ENCODE measurements at regions not wholly inside any gene's neighbourhood (a gene's known extent, or its start where the extent isn't known, plus 50 kb on each side); places are given as distances from the start of the nearest gene placed in this dataset.

DNA sequence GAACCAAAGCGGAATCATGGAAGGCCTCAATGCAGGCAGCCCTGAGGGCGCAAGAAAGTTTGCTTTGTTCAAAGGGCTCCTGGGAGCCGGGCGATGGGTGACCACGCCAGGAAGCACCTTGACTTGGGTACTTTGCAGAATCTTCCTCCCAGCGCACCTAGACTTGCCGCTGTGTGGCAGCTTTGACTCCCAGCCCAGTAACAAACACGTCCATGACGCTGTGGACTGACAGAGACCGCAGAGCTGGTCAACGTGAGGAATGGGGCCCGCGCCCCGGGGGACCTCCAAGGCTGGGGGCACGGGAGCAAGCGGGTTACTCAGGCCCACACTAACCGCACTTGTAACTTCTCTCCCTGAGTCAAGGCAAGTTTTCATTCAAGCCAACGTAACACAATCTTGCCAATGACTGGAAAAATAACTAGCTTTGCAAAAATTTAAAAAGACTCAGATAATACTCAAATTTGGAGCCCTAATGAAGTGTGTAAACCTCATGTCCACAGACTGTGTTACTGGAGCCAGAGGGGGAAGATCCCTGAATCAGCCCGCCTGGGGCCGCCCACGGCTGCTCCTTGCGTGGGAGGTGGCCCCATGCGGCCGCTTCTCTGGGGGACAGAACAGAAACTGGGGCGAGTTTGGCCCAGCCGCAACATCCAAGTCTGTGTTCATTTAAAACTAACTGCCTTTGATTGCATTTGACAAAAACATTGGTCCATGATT, 130.8 kb downstream of the DNAJB6 start:
- DNase-seq, result peak; percentile 62

DNA sequence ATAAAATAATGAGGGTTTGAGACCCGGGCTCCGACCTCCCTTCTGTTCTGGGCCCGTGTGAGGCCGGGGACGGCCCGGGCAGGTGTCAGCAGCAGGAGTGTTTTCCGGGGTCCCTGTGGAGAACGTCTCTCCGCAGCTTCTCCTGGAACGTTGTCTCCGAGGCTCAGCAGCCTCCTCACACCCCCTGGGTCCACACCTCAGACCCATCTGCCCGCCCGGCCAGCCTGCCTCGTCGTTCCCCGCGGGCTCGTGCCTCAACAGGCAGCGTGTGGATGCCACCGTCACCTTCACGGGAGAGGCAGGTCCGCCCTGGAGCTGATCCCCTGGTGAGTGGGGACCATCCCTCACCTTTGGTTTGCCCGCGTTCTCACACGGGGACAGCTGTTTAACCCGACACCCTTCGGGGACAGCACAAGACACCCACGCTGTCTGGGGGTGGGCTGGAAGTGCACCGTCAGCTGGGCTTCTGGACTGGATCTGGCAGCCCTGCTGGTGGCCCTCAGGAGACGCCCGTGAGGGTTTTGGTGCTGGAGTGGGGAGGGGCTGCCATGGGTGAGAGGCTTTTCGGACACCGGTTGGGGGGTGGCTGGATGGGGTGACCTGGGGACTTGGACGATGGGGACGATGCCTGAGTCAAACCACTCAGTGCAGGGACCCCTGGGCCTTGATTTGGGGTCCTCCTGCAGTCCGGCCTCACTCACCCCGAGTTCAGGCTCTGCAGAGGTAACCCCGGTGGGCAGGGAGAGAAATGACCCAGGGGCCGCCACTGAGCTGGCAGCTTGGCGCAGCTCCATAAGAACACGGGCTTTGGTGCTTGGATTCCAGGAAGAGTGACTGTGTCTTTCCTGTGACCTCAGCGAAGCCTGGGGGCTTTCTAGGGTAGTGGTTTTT, 131.7 kb downstream of the DNAJB6 start:
- DNase-seq, result peak; percentile 58

DNA sequence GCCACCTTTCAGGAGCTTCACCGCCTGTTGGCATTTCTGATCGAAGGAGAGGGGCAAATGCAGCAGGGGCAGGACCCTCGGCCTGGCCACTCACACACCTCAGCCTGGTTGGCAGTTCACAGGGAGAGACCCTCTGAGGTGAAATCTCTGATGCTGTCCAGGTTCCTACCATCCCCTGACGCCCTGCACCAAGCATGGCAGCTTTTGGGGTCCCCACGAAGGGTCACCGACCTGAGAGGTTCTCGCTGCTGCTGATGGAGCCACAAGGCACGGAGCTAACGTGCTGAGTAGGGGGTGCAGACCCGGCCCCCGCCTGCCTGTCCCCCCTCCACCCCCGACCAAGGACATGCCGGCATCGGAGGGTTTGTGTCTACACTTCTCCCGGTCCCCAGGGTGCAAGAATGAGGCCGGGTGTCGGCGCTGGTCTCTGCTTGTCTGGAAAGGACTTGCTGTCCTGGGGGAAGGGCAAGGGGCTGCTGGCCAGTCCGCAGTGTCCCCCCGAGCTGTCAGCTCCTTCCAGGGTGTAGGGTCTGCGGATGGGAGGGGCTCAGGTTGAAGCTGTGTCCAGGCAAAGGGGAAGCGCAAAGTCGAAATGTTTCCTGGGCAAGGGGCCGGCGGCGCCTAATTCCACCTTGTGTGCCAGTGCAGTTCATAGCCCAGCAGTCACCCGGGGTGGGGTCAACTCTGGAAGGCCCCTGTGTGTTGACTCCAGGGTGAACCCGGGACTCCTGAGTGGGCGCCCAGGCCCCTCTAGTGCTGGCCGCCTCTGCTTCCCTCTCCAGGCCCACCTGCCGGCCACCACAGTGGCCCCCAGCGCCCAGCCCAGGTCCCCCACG, 132.6 kb downstream of the DNAJB6 start:
- DNase-seq, result no peak

DNA sequence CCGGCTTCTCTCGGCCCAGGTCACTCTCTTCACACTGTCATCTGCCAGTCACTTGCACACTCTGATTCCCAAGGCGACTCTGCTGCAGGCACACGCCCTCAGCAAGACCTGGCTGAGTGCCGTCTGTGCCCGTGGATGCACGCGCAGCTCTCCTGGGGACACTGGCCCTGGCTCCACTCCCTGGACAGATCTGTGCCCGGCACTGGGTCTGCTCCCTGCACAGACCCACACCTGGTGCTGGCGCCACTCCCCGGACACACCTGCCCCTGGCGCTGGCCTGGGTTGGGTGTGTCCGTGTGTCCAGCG, 133.2 kb downstream of the DNAJB6 start:
- DNase-seq, result no peak

GRCh38 chr7:157470701-157471131, 133.9 kb downstream of the DNAJB6 start:
- no peak for DNase-seq

- DNase-seq, result no peak
Measured at GRCh38 chr7:157471259-157472125, 134.7 kb downstream of the DNAJB6 start.

DNA sequence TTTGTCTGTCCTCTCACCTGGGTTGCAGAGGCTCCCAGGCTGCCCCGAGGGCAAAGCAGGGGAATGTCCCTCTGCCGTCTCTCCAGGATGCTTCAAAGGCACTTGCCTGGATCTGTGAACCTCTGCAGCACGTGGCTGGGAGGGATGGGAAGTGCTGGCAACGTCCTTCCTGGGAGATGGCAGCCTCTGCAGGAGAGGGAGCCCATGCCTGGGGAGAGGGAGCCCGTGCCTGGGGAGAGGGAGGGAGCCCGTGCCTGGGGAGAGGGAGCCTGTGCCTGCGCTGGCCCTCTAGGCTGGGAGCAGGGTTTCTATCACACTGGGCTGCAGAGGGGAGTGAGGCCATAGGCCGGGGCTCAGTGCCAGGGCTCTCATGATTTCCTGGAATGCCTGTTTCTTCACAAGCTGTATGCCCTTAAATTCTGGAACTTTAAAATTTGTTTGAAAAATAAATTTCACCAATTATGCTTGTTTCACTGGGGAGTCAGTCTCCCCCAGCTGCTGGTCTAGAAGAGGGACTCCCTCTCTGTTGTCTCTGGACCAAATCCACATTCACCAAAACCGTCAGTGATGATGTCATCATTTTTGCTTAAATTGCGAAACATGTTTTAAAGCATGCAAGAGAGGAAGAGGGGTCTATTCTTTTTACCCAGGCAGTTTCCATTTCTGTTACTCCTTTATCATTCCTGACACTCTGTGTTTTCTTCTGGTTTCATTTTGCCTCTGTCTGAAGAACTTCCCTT, 135.7 kb downstream of the DNAJB6 start:
- no peak for DNase-seq

DNA sequence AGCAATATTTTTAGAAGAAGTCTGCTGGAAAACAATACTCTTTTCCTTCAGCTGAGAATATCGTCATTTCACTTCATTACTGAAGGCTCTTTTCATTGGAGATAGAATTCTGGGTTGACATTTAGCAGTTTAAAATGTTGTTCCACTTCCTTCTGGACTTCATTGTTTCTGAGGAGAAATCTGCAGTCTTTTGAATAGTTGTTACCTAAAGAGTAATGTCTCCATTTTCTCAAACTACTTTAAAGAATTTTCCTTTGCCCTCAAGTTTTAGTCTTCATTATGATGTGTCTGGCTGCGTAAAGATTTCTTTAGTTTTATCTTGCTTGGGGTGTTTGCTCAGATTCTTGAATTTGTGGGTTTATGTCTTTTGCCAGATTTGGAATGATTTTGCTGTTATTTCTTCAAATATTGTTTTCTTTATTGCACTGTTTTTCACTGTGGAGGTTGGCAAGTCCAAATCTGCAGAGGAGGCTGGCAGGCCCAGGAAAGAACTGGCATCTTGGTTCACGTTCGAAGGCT, 136.3 kb downstream of the DNAJB6 start:
- DNase-seq, result no peak

GRCh38 chr7:157474685-157475084, 137.9 kb downstream of the DNAJB6 start:
- peak; percentile 69 for DNase-seq

DNA sequence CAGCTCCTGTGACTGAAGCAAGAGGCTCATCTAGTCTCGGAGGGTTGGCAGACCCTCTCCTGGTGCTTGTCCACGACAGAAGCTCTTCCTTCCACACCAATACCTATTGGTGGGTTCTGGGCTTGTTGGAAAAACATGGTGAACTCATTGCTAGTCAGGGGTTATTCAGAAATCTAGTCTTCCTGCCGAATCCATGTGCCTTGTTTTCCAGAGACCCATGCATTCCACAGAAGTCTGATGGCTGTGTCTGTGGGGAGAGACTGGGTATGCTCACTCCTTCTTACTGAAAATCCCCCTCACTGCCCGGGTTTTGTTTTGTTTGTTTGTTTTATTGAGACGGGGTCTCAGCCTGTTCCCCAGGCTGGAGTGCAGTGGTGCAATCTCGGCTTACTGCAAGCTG, 138.3 kb downstream of the DNAJB6 start:
- DNase-seq, result no peak

DNA sequence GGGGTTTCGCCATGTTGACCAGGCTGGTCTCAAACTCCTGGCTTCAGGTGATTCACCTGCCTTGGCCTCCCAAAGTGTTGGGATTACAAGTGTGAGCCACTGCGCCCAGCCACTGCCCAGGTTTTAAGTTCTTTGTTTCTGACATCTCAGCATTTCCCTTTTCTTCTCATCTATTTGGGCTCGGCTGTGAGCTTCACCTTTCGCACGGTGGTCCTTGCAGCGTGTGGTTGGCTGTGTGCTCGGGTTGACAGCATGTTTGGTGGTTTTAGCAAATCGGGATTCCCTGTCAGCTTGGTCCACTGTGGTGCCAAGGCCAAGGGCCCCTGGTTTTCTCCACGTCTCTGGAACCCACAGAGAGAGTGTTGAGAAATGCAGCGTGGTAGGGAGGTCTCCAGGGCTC, 138.8 kb downstream of the DNAJB6 start:
- DNase-seq, result peak; percentile 25

DNA sequence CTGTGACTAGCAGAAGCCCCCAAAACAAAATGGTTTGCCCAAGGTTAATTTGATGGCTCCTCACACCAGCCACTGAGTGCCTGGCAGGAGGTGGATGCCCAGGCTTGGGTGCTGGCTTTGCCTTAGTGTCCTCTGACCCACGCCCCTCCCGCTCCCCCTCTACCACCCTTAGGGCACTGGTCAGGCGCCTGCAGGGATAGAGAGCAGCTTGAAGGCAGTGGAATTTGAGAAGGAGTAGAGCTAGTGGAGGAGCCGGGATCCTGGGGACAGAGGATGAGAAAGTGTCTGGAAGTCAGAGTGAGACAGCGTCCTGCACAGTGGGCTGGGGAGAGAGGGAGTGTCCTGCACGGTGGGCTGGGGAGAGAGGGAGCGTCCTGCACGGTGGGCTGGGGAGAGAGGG, 139.4 kb downstream of the DNAJB6 start:
- DNase-seq, result peak; percentile 24

- DNase-seq, result peak; percentile 52
Measured at GRCh38 chr7:157476654-157477549, 140.1 kb downstream of the DNAJB6 start.

- DNase-seq, result peak; percentile 75
Measured at GRCh38 chr7:157477550-157478212, 140.9 kb downstream of the DNAJB6 start.

DNA sequence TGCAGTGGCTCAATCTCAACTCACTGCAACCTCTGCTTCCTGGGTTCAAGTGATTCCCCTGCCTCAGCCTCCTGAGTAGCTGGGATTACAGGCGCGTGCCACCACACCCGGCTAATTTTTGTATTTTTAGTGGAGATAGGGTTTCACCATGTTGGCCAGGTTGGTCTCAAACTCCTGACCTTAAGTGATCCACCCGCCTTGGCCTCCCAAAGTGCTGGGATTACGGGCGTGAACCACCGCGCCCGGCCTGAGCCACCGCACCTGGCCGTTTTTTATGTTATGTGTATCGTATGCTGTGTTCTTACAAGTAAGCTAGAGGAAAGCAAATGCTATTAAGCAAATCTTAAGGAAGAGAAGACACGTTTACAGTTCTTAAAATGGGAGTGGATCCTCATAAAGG, 141.8 kb downstream of the DNAJB6 start:
- DNase-seq, result peak; percentile 57

DNA sequence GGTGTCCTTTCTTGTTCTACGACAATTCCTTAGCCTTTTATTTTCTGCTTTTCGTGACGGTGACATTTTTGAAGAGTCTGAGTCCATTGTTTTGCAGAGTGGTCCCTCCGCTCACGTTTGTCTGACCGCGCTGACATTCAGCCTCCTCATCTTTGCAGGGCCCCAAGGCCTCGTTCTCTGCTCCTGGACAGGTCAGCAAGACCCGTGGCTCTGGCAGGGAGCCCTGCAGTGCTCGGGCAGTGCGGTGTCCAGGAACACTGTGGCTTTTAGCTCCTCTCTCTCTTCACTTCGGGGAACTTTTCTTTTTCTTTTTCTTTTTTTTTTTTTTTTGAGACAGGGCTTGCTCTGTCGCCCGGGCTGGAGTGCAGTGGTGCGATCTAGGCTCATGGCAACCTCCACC, 142.5 kb downstream of the DNAJB6 start:
- peak; percentile 56 for DNase-seq

- peak; percentile 57 for DNase-seq
Measured at GRCh38 chr7:157480371-157481050, 143.7 kb downstream of the DNAJB6 start.

GRCh38 chr7:157481389-157481788, 144.6 kb downstream of the DNAJB6 start:
- no peak for DNase-seq

DNA sequence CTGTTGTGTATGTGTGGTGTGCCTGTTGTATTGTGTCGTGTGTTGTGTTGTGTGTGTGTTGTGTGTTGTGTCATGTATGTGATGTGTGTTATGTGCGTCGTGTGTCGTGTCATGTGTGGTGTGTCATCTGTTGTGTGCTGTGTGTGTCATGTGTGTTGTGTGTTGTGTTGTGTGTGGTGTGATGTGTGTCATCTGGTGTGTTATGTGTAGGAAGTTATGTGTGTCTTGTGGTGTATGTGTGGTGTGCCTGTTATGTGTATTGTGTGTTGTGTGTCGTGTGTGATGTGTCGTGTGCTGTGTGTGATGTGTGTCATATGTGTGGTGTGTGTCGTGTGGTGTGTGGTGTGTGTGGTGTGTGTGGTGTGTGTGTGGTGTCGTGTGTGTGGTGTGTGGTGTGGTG, 145.2 kb downstream of the DNAJB6 start:
- DNase-seq, result no peak

Data from activated effector memory CD4-positive, alpha-beta T cell treated with anti-CD3 and anti-CD28 coated beads, Interleukin-2, amount 50 U/mL, for 16 hours (primary cell).